HEK293T (cell line): ENCODE measurements at regions not wholly inside any gene's neighbourhood (a gene's known extent, or its start where the extent isn't known, plus 50 kb on each side); places are given as distances from the start of the nearest gene placed in this dataset.

Experiments used
- CTCF ChIA-PET: fragments of 350-600 bp; formaldehyde crosslinking; extraction: SDS; loops from one replicate; lab custom pipeline; 2021; ENCODE audit warnings: antibody characterized with exemption, inconsistent platforms; lab: Yijun Ruan, JAX
- POLR2A ChIA-PET: fragments of 350-600 bp; formaldehyde crosslinking; extraction: SDS; loops from one replicate; lab custom pipeline; 2020; ENCODE audit warnings: antibody characterized with exemption, inconsistent platforms; lab: Yijun Ruan, JAX
- DNase-seq: peaks from one replicate; pipeline ENCODE4 v3.0.0; 2012; ENCODE audit warnings: mixed read lengths; ENCODE audit errors: extremely low spot score
- ARNT ChIP-seq: fragments of 450-650 bp; IDR thresholded peaks from 2 replicates; pipeline ENCODE4 v1.6.1; 2017; ENCODE audit warnings: mild to moderate bottlenecking
- BHLHE40 ChIP-seq: fragments of 450-650 bp; IDR thresholded peaks from 2 replicates; pipeline ENCODE4 v1.6.1; 2016; ENCODE audit warnings: mild to moderate bottlenecking, moderate library complexity, borderline replicate concordance
- CTBP1 ChIP-seq: fragments of 450-650 bp; IDR thresholded peaks from 2 replicates; pipeline ENCODE4 v1.6.1; 2016; ENCODE audit warnings: borderline replicate concordance
- ELF4 ChIP-seq: fragments of 450-650 bp; IDR thresholded peaks from 2 replicates; pipeline ENCODE4 v1.6.1; 2017; ENCODE audit warnings: antibody characterized with exemption
- FOXA1 ChIP-seq: fragments of 450-650 bp; IDR thresholded peaks from 2 replicates; pipeline ENCODE4 v1.6.1; 2016; ENCODE audit warnings: mild to moderate bottlenecking
- FOXK2 ChIP-seq: fragments of 450-650 bp; IDR thresholded peaks from 2 replicates; pipeline ENCODE4 v1.6.1; 2016; ENCODE audit warnings: mild to moderate bottlenecking
- FOXM1 ChIP-seq: fragments of 450-650 bp; IDR thresholded peaks from 2 replicates; pipeline ENCODE4 v1.6.1; 2017; ENCODE audit warnings: mild to moderate bottlenecking, borderline replicate concordance
- HDGF ChIP-seq: fragments of 450-650 bp; IDR thresholded peaks from 2 replicates; pipeline ENCODE4 v1.6.1; 2017; ENCODE audit warnings: antibody characterized with exemption, borderline replicate concordance
- L3MBTL2 ChIP-seq: fragments of 450-650 bp; conservative IDR thresholded peaks from 2 replicates; pipeline ENCODE4 v1.6.1; 2016; ENCODE audit warnings: mild to moderate bottlenecking
- LEF1 ChIP-seq: fragments of 450-650 bp; IDR thresholded peaks from 2 replicates; pipeline ENCODE4 v1.6.1; 2017; ENCODE audit warnings: mild to moderate bottlenecking, borderline replicate concordance
- NFRKB ChIP-seq: fragments of 450-650 bp; IDR thresholded peaks from 2 replicates; pipeline ENCODE4 v1.6.1; 2016; ENCODE audit warnings: mild to moderate bottlenecking, moderate library complexity
- PKNOX1 ChIP-seq: fragments of 450-650 bp; IDR thresholded peaks from 2 replicates; pipeline ENCODE4 v1.6.1; 2016
- SP1 ChIP-seq: fragments of 450-650 bp; IDR thresholded peaks from 2 replicates; pipeline ENCODE4 v1.6.1; 2017
- SUZ12 ChIP-seq: fragments of 450-650 bp; IDR thresholded peaks from 2 replicates; pipeline ENCODE4 v1.6.1; 2016; ENCODE audit warnings: mild to moderate bottlenecking
- TARDBP ChIP-seq: fragments of 450-650 bp; IDR thresholded peaks from 2 replicates; pipeline ENCODE4 v1.6.1; 2016
- ZNF384 ChIP-seq: fragments of 450-650 bp; IDR thresholded peaks from 2 replicates; pipeline ENCODE4 v1.6.1; 2016

GRCh38 chr1:56216218-56216617 is 363.1 kb downstream of the PLPP3 start:
- POLR2A ChIA-PET: no interaction called here
- TF ChIP-seq ARNT: no peak
- no peak for TF ChIP-seq SUZ12
- no peak for TF ChIP-seq L3MBTL2
- TF ChIP-seq ZNF384: no peak
- no peak for TF ChIP-seq TARDBP
- TF ChIP-seq FOXM1: no peak
- CTCF ChIA-PET: no interaction called here
- DNase-seq: no peak

GRCh38 chr1:56215771-56216170 is 363.6 kb downstream of the PLPP3 start:
- POLR2A ChIA-PET: no interaction called here
- TF ChIP-seq PKNOX1: no peak
- no peak for TF ChIP-seq FOXA1
- TF ChIP-seq TARDBP: no peak
- TF ChIP-seq NFRKB: no peak
- TF ChIP-seq ELF4: no peak
- TF ChIP-seq FOXM1: no peak
- no peak for TF ChIP-seq SP1
- no peak for TF ChIP-seq ARNT
- TF ChIP-seq ZNF384: no peak
- no peak for TF ChIP-seq CTBP1
- no peak for TF ChIP-seq LEF1
- TF ChIP-seq L3MBTL2: no peak
- no peak for TF ChIP-seq HDGF
- TF ChIP-seq SUZ12: no peak
- TF ChIP-seq FOXK2: no peak
- no peak for TF ChIP-seq BHLHE40
- CTCF ChIA-PET: no interaction called here
- DNase-seq: no peak

- POLR2A ChIA-PET: no interaction called here
- CTCF ChIA-PET: no interaction called here
Measured at GRCh38 chr1:56215086-56215485, 364.3 kb downstream of the PLPP3 start.

GRCh38 chr1:56213068-56213467 is 366.3 kb downstream of the PLPP3 start:
- TF ChIP-seq SUZ12 (no peak), PKNOX1 (no peak), BHLHE40 (no peak), TARDBP (no peak), NFRKB (no peak), LEF1 (no peak), ELF4 (no peak), ZNF384 (no peak), FOXM1 (no peak), ARNT (no peak), FOXA1 (no peak), CTBP1 (no peak)
- ChIA-PET CTCF (no interaction called here), POLR2A (no interaction called here)
- DNase-seq: no peak

More at GRCh38 chr1:56215086-56215485, 364.3 kb downstream of the PLPP3 start:
- no peak for DNase-seq
- TF ChIP-seq HDGF (no peak), LEF1 (no peak), TARDBP (no peak), PKNOX1 (no peak), FOXK2 (no peak), L3MBTL2 (no peak), FOXM1 (no peak), NFRKB (no peak), ELF4 (no peak), SUZ12 (no peak), ZNF384 (no peak), CTBP1 (no peak)

GRCh38 chr1:56212143-56212542 is 367.2 kb downstream of the PLPP3 start:
- CTCF ChIA-PET: no interaction called here
- TF ChIP-seq LEF1 (no peak), ELF4 (no peak), ZNF384 (no peak), ARNT (no peak), FOXA1 (no peak)
- DNase-seq: no peak

GRCh38 chr1:56206391-56206790 is 373.0 kb downstream of the PLPP3 start:
- no peak for DNase-seq
- TF ChIP-seq FOXM1 (no peak), TARDBP (no peak), ARNT (no peak)
- CTCF ChIA-PET: interaction anchor here (0.6 kb wide), 1 partner anchor 379 kb away, joined by 3 read pairs; no protein-coding TSS in a partner anchor
- POLR2A ChIA-PET: no interaction called here

More at GRCh38 chr1:56212143-56212542, 367.2 kb downstream of the PLPP3 start:
- POLR2A ChIA-PET: no interaction called here

GRCh38 chr1:56204206-56204605 is 375.2 kb downstream of the PLPP3 start:
- ChIA-PET CTCF (no interaction called here), POLR2A (no interaction called here)
- TF ChIP-seq BHLHE40 (no peak), PKNOX1 (no peak), FOXA1 (no peak), TARDBP (no peak), ARNT (no peak), NFRKB (no peak), SUZ12 (no peak), CTBP1 (no peak), SP1 (no peak), LEF1 (no peak), FOXM1 (no peak), HDGF (no peak), ZNF384 (no peak), FOXK2 (no peak), ELF4 (no peak), L3MBTL2 (no peak)
- DNase-seq: no peak
